RWPE1 (cell line): ENCODE measurements at regions not wholly inside any gene's neighbourhood (a gene's known extent, or its start where the extent isn't known, plus 50 kb on each side); places are given as distances from the start of the nearest gene placed in this dataset.

ENCODE experiments used
- CTCF ChIA-PET: fragments of 350-600 bp; sonication (Branson Sonifier 250); formaldehyde crosslinking; extraction: SDS; loops from one replicate; lab custom pipeline; 2021; lab: Yijun Ruan, JAX
- POLR2A ChIA-PET: fragments of 400-600 bp; formaldehyde crosslinking; extraction: SDS; loops from one replicate; lab custom pipeline; 2020; ENCODE audit warnings: antibody characterized with exemption; ENCODE audit not compliant: low non-redundant PET; lab: Yijun Ruan, JAX
- DNase-seq: peaks from one replicate; pipeline ENCODE4 v3.0.0; 2012; ENCODE audit warnings: low spot score
- H3K27ac ChIP-seq: fragments of 450-650 bp; 2 replicates; pipeline ENCODE4 v1.5.1; 2017
- CTCF ChIP-seq: fragments of 450-650 bp; conservative IDR thresholded peaks from 2 replicates; pipeline ENCODE4 v1.5.1; 2017; ENCODE audit warnings: low read depth, mild to moderate bottlenecking

GRCh38 chr7:139561-140243 lies 52.7 kb upstream of the FAM20C start:
- no peak for DNase-seq
- ChIA-PET CTCF (no interaction called here), POLR2A (no interaction called here)
- no peak for TF ChIP-seq CTCF
- H3K27ac ChIP-seq = no peak overlapping the region

- H3K27ac ChIP-seq = no peak overlapping the region
- DNase-seq = no peak
- ChIA-PET CTCF (no interaction called here), POLR2A (no interaction called here)
- no peak for TF ChIP-seq CTCF
These were observed 51.4 kb upstream of the FAM20C start for GRCh38 chr7:140996-141395.

GRCh38 chr7:142248-142941 lies 50.0 kb upstream of the FAM20C start:
- no peak for DNase-seq
- no peak for TF ChIP-seq CTCF
- POLR2A ChIA-PET = interaction anchor here (0.6 kb wide), 1 partner anchor 78 kb away, joined by 3 read pairs; no protein-coding TSS in a partner anchor
- CTCF ChIA-PET = no interaction called here
- H3K27ac ChIP-seq = no peak overlapping the region
